SK-N-SH (cell line): ENCODE measurements at regions not wholly inside any gene's neighbourhood (a gene's known extent, or its start where the extent isn't known, plus 50 kb on each side); places are given as distances from the start of the nearest gene placed in this dataset.

Experiments
- EP300 ChIP-seq, 2 experiments: IDR thresholded peaks; 2 replicates each; pipeline versions ENCODE4 v1.4.0 to v1.6.1; 2012; ENCODE audit warnings: borderline replicate concordance in 1 of 2, low read depth in 1 of 2, low read length in 1 of 2
- EZH2phosphoT487 ChIP-seq: fragments of 200-600 bp; sonication (generic); IDR thresholded peaks from 2 replicates; pipeline ENCODE4 v1.6.1; 2017; ENCODE audit warnings: low read depth, mixed run types, mild to moderate bottlenecking, antibody characterized with exemption, moderate library complexity, borderline replicate concordance
- JUND ChIP-seq: IDR thresholded peaks from 2 replicates; pipeline ENCODE4 v1.4.0; 2012
- MAX ChIP-seq: IDR thresholded peaks from 2 replicates; pipeline ENCODE4 v1.4.0; 2012; ENCODE audit warnings: low read depth
- POLR2AphosphoS5 ChIP-seq: IDR thresholded peaks from 2 replicates; pipeline ENCODE4 v1.6.1; 2012; ENCODE audit warnings: low read depth, low read length
- RAD21 ChIP-seq: IDR thresholded peaks from 2 replicates; pipeline ENCODE4 v1.6.1; 2012; ENCODE audit warnings: mild to moderate bottlenecking, low read length
- RFX5 ChIP-seq: IDR thresholded peaks from 2 replicates; pipeline ENCODE4 v1.6.1; 2012; ENCODE audit warnings: mild to moderate bottlenecking, improper control_type of control experiment, low read length
- SMC3 ChIP-seq: IDR thresholded peaks from 2 replicates; pipeline ENCODE4 v1.6.1; 2012; ENCODE audit warnings: low read depth, low read length, improper control_type of control experiment
- TAF1 ChIP-seq: IDR thresholded peaks from 2 replicates; pipeline ENCODE4 v1.6.1; 2012; ENCODE audit warnings: low read depth, mild to moderate bottlenecking, low read length, moderate library complexity, borderline replicate concordance
- ZBTB33 ChIP-seq: IDR thresholded peaks from 2 replicates; pipeline ENCODE4 v1.4.0; 2012; ENCODE audit warnings: low read depth, borderline replicate concordance
- TF ChIP-seq, protein P1 (sequence below): fragments of 200-600 bp; sonication (generic); IDR thresholded peaks from 2 replicates; pipeline ENCODE4 v1.6.1; 2017; ENCODE audit warnings: antibody characterized with exemption, mild to moderate bottlenecking, moderate library complexity

- TF ChIP-seq, protein P1, sequence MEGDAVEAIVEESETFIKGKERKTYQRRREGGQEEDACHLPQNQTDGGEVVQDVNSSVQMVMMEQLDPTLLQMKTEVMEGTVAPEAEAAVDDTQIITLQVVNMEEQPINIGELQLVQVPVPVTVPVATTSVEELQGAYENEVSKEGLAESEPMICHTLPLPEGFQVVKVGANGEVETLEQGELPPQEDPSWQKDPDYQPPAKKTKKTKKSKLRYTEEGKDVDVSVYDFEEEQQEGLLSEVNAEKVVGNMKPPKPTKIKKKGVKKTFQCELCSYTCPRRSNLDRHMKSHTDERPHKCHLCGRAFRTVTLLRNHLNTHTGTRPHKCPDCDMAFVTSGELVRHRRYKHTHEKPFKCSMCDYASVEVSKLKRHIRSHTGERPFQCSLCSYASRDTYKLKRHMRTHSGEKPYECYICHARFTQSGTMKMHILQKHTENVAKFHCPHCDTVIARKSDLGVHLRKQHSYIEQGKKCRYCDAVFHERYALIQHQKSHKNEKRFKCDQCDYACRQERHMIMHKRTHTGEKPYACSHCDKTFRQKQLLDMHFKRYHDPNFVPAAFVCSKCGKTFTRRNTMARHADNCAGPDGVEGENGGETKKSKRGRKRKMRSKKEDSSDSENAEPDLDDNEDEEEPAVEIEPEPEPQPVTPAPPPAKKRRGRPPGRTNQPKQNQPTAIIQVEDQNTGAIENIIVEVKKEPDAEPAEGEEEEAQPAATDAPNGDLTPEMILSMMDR = no peak
- TF ChIP-seq SMC3 (no peak), EP300 (IDR thresholded peaks at IDR 0.05; ENCODE audit: borderline replicate concordance in 1 of 2, low read depth in 1 of 2, low read length in 1 of 2) (no peak), TAF1 (no peak), RAD21 (no peak), ZBTB33 (no peak), RFX5 (no peak), EZH2phosphoT487 (no peak), MAX (no peak), POLR2AphosphoS5 (no peak), JUND (no peak)
Observed at GRCh38 chr4:60799214-60799613, 400.9 kb upstream of the ADGRL3 start.
